Osteocyte (in vitro differentiated cells): ENCODE measurements at regions not wholly inside any gene's neighbourhood (a gene's known extent, or its start where the extent isn't known, plus 50 kb on each side); places are given as distances from the start of the nearest gene placed in this dataset.

Experiments
- DNase-seq: peaks from one replicate; pipeline ENCODE4 v3.0.0; 2021; ENCODE audit warnings: mixed read lengths; ENCODE audit not compliant: unreplicated experiment; ENCODE audit errors: extremely low spot score
- H3K27ac Mint-ChIP-seq: one replicate; pipeline ENCODE4 v1.8.0; 2021; ENCODE audit warnings: mild to moderate bottlenecking, mixed read lengths; ENCODE audit not compliant: unreplicated experiment
- H3K27me3 Mint-ChIP-seq: one replicate; pipeline ENCODE4 v1.8.0; 2021; ENCODE audit warnings: mixed read lengths; ENCODE audit not compliant: unreplicated experiment
- H3K36me3 Mint-ChIP-seq: one replicate; pipeline ENCODE4 v1.8.0; 2021; ENCODE audit warnings: mixed read lengths; ENCODE audit not compliant: unreplicated experiment
- H3K4me1 Mint-ChIP-seq: one replicate; pipeline ENCODE4 v1.8.0; 2021; ENCODE audit warnings: mixed read lengths; ENCODE audit not compliant: unreplicated experiment
- H3K4me3 Mint-ChIP-seq: one replicate; pipeline ENCODE4 v1.8.0; 2021; ENCODE audit warnings: mild to moderate bottlenecking, moderate library complexity, mixed read lengths; ENCODE audit not compliant: unreplicated experiment
- H3K9me3 Mint-ChIP-seq: one replicate; pipeline ENCODE4 v1.8.0; 2021; ENCODE audit warnings: mixed read lengths; ENCODE audit not compliant: unreplicated experiment
- TF ChIP-seq, protein P1 (sequence below): fragments of 200-600 bp; sonication (generic); IDR thresholded peaks from 2 replicates; pipeline ENCODE4 v1.5.0; 2021; ENCODE audit warnings: antibody characterized with exemption, mild to moderate bottlenecking, moderate library complexity

DNA sequence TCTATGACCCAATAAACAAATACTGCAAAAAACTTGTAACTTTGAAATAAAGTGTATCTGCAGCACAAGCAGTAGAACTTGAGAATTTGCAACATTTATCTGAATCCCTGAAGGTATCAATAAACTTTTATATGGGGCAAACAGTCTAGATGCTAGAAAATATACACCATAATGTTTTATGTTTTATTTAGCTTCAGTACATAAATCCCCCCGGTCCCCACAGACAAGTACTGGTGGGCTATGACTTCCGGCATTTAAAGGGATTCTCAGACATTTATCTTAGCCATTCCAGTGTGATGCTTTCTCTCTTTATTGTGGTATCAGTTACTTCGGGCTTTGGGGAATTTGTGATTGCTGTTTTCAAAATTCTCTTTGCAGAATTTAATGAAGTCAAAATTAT, 390.4 kb downstream of the SIPA1L2 start:
- Mint-ChIP-seq H3K9me3 (peaks cover 16% of the 10 kb centered on the region), H3K4me1 (no peaks in the 10 kb centered on the region), H3K27ac (no peak overlapping the region), H3K27me3 (no peaks in the 10 kb centered on the region), H3K4me3 (no peak overlapping the region), H3K36me3 (no peaks in the 10 kb centered on the region)
- no peak for DNase-seq
- TF ChIP-seq, protein P1, sequence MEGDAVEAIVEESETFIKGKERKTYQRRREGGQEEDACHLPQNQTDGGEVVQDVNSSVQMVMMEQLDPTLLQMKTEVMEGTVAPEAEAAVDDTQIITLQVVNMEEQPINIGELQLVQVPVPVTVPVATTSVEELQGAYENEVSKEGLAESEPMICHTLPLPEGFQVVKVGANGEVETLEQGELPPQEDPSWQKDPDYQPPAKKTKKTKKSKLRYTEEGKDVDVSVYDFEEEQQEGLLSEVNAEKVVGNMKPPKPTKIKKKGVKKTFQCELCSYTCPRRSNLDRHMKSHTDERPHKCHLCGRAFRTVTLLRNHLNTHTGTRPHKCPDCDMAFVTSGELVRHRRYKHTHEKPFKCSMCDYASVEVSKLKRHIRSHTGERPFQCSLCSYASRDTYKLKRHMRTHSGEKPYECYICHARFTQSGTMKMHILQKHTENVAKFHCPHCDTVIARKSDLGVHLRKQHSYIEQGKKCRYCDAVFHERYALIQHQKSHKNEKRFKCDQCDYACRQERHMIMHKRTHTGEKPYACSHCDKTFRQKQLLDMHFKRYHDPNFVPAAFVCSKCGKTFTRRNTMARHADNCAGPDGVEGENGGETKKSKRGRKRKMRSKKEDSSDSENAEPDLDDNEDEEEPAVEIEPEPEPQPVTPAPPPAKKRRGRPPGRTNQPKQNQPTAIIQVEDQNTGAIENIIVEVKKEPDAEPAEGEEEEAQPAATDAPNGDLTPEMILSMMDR = no peak

DNA sequence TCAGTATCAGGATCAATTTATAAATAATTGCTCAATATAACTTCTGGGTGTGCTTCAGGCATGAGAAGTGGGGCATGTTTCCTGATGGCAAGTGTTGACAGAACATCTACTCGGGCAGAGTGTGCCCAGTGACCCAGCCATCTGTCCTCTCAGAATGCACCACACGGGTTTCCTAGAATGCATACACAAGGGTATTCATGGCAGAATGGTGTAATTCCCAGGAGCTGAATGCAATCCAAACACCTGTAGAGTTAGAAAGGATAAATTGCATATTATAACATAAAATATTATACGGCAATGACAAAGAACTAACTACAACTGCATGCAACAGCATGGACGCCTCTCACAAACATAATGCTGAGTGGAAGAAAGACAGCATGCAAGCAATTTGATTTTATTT, 391.9 kb downstream of the SIPA1L2 start:
- TF ChIP-seq, protein P1 = no peak
- H3K9me3 Mint-ChIP-seq = peaks cover 16% of the 10 kb centered on the region
- H3K36me3 Mint-ChIP-seq = no peaks in the 10 kb centered on the region
- H3K27me3 Mint-ChIP-seq = no peaks in the 10 kb centered on the region
- no peak overlapping the region for H3K4me3 Mint-ChIP-seq
- no peak overlapping the region for H3K27ac Mint-ChIP-seq
- no peak for DNase-seq
- no peaks in the 10 kb centered on the region for H3K4me1 Mint-ChIP-seq

DNA sequence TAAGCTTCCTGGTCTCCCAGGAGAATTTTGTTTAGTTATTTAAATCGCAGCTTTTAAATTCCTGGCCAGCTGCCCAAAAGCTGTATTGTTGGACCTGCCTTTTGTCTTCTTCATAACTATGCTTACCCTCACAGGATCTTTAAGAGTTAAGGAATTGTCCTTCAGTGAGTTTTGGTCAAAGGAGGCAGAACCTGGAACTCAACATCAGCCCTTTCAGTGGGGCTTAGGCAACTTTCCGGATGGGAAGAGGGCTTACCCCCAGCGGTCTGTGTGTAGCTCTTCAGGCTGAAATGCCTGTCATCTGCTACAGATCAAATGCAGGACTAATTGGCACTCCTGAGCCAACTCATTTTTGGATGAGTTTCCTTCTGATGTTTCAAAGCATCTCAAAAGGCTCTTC, 402.6 kb downstream of the SIPA1L2 start:
- H3K36me3 Mint-ChIP-seq = no peaks in the 10 kb centered on the region
- H3K9me3 Mint-ChIP-seq = no peaks in the 10 kb centered on the region
- TF ChIP-seq, protein P1 = no peak
- no peak overlapping the region for H3K27ac Mint-ChIP-seq
- no peaks in the 10 kb centered on the region for H3K27me3 Mint-ChIP-seq
- peaks cover 12% of the 10 kb centered on the region for H3K4me1 Mint-ChIP-seq
- H3K4me3 Mint-ChIP-seq = no peak overlapping the region
- no peak for DNase-seq

- Mint-ChIP-seq H3K27ac (no peak overlapping the region), H3K4me3 (no peak overlapping the region)
Measured at GRCh38 chr1:232226197-232226712, 403.7 kb downstream of the SIPA1L2 start.

GRCh38 chr1:232225336-232226131, 404.4 kb downstream of the SIPA1L2 start:
- no peak overlapping the region for H3K27ac Mint-ChIP-seq

More at GRCh38 chr1:232226197-232226712, 403.7 kb downstream of the SIPA1L2 start:
- H3K9me3 Mint-ChIP-seq = no peaks in the 10 kb centered on the region
- peaks cover 12% of the 10 kb centered on the region for H3K4me1 Mint-ChIP-seq
- H3K36me3 Mint-ChIP-seq = no peaks in the 10 kb centered on the region
- H3K27me3 Mint-ChIP-seq = no peaks in the 10 kb centered on the region
- DNase-seq = no peak
- TF ChIP-seq, protein P1 = no peak

More at GRCh38 chr1:232225336-232226131, 404.4 kb downstream of the SIPA1L2 start:
- Mint-ChIP-seq H3K9me3 (no peaks in the 10 kb centered on the region), H3K36me3 (no peaks in the 10 kb centered on the region), H3K4me1 (peaks cover 12% of the 10 kb centered on the region), H3K4me3 (no peak overlapping the region), H3K27me3 (no peaks in the 10 kb centered on the region)
- TF ChIP-seq, protein P1 = no peak
- DNase-seq = no peak
